ENCODE measurements at regions not wholly inside any gene's neighbourhood (a gene's known extent, or its start where the extent isn't known, plus 50 kb on each side); places are given as distances from the start of the nearest gene placed in this dataset.

DNA sequence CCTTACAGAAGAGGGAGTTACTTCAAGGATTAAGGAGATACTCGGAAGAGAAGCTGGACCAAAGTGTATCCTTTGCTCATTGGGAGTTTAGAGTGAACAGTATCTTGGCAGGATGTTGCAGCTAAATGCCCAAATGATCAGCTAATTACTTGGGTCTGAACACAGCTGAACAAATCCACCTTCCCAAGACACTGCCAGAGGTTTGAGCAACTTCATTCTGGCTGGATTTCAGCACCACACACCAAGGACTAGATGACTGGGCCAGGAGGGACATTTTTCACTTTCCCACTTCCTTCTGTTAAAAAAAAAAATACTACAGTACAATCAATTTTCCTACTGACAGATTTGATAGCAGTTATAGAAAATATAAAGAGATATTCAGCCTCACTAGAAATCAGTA, 324.6 kb downstream of the MID1IP1 start:
- Histone ChIP-seq H3K56ac (ENCODE audit: extremely low read depth, insufficient read depth, low read length) (no peak overlapping the region), H3K23ac (ENCODE audit: low read depth, low read length) (no peak overlapping the region), H3K14ac (replicated peaks; ENCODE audit: low read depth, low read length) (no peak overlapping the region), H3K4ac (ENCODE audit: low read depth, low read length) (no peak overlapping the region), H4K20me1 (ENCODE audit: insufficient read depth, low read length) (no peaks in the 10 kb centered on the region), H3K9ac (ENCODE audit: low read depth, low read length) (no peak overlapping the region), H3K9me3 (ENCODE audit: control insufficient read depth, insufficient read depth, low read length) (no peaks in the 10 kb centered on the region), H3K79me1 (ENCODE audit: low read depth in 1 of 2, low read length in 2 of 2) (no peaks in the 10 kb centered on the region), H2BK15ac (ENCODE audit: low read depth, low read length) (no peak overlapping the region), H2AK5ac (ENCODE audit: low read depth, low read length) (no peak overlapping the region), H3K18ac (ENCODE audit: low read depth, low read length) (no peak overlapping the region), H4K8ac (ENCODE audit: low read depth in 2 of 2, low read length in 2 of 2) (no peak overlapping the region), H4K91ac (ENCODE audit: insufficient read depth, low read depth, low read length) (no peak overlapping the region), H3K9me1 (ENCODE audit: insufficient read depth, low read length) (no peaks in the 10 kb centered on the region), H2AFZ (replicated peaks; ENCODE audit: low read length, poor library complexity) (no peak overlapping the region), H3K4me3 (ENCODE audit: insufficient read depth, low read depth, low read length) (no peak overlapping the region), H4K5ac (ENCODE audit: low read depth, low read length) (no peak overlapping the region), H2BK120ac (ENCODE audit: low read depth, low read length) (no peak overlapping the region), H2AK9ac (replicated peaks; ENCODE audit: low read depth, low read length, poor library complexity) (no peak overlapping the region), H3K36me3 (ENCODE audit: control insufficient read depth, insufficient read depth, low read length) (no peaks in the 10 kb centered on the region), H2BK20ac (ENCODE audit: low read depth, low read length) (no peak overlapping the region), H3K4me1 (ENCODE audit: control insufficient read depth, insufficient read depth, low read length) (no peaks in the 10 kb centered on the region), H3K4me2 (ENCODE audit: low read depth, low read length) (no peak overlapping the region), H3K27ac (ENCODE audit: insufficient read depth, low read length) (no peak overlapping the region), H2BK5ac (ENCODE audit: low read depth, low read length, poor library complexity, severe bottlenecking) (no peak overlapping the region), H3K27me3 (ENCODE audit: control insufficient read depth, insufficient read depth, low read length) (peaks cover 2% of the 10 kb centered on the region)
- DNase-seq (no peak), ATAC-seq (ENCODE audit: low read depth) (no peak)
- CTCF ChIA-PET: no interaction called here
- POLR2A ChIA-PET (ENCODE audit: unreplicated experiment): no interaction called here
- BruUV-seq (replicated peaks): no TSS peak
- intact Hi-C loops (cut with micrococcal nuclease): no loop called here
- dilution Hi-C loops (cut with HindIII; ENCODE audit: low sequenced_read_pairs, unreplicated experiment): no loop called here
- WGBS, 2 experiments (ENCODE audit: extremely low coverage in 2 of 2, insufficient read length in 1 of 2): no CpG with 5 or more reads among the region's 1 CpG
- in situ Hi-C loops (cut with MboI; ENCODE audit: low sequenced_read_pairs): no loop called here
- no peak for TF ChIP-seq MAZ (IDR thresholded peaks at IDR 0.05; ENCODE audit: borderline replicate concordance, low read depth, low read length)
- TF ChIP-seq, protein P1, sequence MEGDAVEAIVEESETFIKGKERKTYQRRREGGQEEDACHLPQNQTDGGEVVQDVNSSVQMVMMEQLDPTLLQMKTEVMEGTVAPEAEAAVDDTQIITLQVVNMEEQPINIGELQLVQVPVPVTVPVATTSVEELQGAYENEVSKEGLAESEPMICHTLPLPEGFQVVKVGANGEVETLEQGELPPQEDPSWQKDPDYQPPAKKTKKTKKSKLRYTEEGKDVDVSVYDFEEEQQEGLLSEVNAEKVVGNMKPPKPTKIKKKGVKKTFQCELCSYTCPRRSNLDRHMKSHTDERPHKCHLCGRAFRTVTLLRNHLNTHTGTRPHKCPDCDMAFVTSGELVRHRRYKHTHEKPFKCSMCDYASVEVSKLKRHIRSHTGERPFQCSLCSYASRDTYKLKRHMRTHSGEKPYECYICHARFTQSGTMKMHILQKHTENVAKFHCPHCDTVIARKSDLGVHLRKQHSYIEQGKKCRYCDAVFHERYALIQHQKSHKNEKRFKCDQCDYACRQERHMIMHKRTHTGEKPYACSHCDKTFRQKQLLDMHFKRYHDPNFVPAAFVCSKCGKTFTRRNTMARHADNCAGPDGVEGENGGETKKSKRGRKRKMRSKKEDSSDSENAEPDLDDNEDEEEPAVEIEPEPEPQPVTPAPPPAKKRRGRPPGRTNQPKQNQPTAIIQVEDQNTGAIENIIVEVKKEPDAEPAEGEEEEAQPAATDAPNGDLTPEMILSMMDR (conservative IDR thresholded peaks at IDR 0.05; ENCODE audit: low read depth, low read length): no peak
- no peak for TF ChIP-seq FOS (IDR thresholded peaks at IDR 0.05; ENCODE audit: low read depth, low read length)
- TF ChIP-seq RFX5 (IDR thresholded peaks at IDR 0.05; ENCODE audit: low read depth, low read length): no peak
- TF ChIP-seq, protein P2, sequence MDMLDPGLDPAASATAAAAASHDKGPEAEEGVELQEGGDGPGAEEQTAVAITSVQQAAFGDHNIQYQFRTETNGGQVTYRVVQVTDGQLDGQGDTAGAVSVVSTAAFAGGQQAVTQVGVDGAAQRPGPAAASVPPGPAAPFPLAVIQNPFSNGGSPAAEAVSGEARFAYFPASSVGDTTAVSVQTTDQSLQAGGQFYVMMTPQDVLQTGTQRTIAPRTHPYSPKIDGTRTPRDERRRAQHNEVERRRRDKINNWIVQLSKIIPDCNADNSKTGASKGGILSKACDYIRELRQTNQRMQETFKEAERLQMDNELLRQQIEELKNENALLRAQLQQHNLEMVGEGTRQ (IDR thresholded peaks at IDR 0.05; ENCODE audit: low read depth, low read length): no peak
- no peak for TF ChIP-seq MXI1 (IDR thresholded peaks at IDR 0.05; ENCODE audit: borderline replicate concordance, low read depth, low read length)
- TF ChIP-seq RAD21 (IDR thresholded peaks at IDR 0.05; ENCODE audit: low read length): no peak
- TF ChIP-seq CHD1 (IDR thresholded peaks at IDR 0.05; ENCODE audit: low read depth, low read length): no peak
- no peak for TF ChIP-seq BHLHE40 (IDR thresholded peaks at IDR 0.05; ENCODE audit: low read depth, low read length)
- TF ChIP-seq NFE2L2 (IDR thresholded peaks at IDR 0.05; ENCODE audit: low read depth, low read length): no peak
- TF ChIP-seq CEBPB (IDR thresholded peaks at IDR 0.05; ENCODE audit: low read depth, low read length): no peak
- TF ChIP-seq MAFK (IDR thresholded peaks at IDR 0.05; ENCODE audit: low read depth, low read length): no peak
- no peak for TF ChIP-seq POLR2A (IDR thresholded peaks at IDR 0.05; ENCODE audit: low read depth, low read length)
- no peak for TF ChIP-seq SMC3 (IDR thresholded peaks at IDR 0.05; ENCODE audit: low read depth, low read length)
- TF ChIP-seq, protein P3, sequence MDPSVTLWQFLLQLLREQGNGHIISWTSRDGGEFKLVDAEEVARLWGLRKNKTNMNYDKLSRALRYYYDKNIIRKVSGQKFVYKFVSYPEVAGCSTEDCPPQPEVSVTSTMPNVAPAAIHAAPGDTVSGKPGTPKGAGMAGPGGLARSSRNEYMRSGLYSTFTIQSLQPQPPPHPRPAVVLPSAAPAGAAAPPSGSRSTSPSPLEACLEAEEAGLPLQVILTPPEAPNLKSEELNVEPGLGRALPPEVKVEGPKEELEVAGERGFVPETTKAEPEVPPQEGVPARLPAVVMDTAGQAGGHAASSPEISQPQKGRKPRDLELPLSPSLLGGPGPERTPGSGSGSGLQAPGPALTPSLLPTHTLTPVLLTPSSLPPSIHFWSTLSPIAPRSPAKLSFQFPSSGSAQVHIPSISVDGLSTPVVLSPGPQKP (IDR thresholded peaks at IDR 0.05; ENCODE audit: borderline replicate concordance, low read depth, low read length): no peak
- TF ChIP-seq RCOR1 (IDR thresholded peaks at IDR 0.05; ENCODE audit: insufficient replicate concordance, low read length): no peak

All from IMR-90 (cell line).